ENCODE measurements at regions not wholly inside any gene's neighbourhood (a gene's known extent, or its start where the extent isn't known, plus 50 kb on each side); places are given as distances from the start of the nearest gene placed in this dataset.

DNA sequence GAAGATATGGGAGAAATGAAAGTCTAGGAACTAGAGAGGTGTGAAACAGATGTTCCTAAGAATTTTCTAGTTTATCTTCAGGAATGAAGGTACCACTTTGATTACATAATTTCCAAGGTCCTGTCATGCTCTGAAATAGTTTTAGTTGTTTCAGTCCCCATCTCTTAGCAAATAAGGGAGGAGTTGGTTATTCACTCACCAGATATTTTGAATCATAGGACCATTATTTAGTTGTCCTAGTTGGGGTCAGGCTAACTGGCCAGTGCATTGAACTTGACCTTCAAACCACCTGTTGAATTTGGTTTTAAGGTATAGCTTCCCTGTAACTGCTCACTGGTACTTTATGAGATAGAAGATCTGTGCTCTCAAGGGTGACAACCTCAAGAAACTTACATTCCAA lies 53.9 kb upstream of the TNFAIP8 start:
- TF ChIP-seq, protein P1, sequence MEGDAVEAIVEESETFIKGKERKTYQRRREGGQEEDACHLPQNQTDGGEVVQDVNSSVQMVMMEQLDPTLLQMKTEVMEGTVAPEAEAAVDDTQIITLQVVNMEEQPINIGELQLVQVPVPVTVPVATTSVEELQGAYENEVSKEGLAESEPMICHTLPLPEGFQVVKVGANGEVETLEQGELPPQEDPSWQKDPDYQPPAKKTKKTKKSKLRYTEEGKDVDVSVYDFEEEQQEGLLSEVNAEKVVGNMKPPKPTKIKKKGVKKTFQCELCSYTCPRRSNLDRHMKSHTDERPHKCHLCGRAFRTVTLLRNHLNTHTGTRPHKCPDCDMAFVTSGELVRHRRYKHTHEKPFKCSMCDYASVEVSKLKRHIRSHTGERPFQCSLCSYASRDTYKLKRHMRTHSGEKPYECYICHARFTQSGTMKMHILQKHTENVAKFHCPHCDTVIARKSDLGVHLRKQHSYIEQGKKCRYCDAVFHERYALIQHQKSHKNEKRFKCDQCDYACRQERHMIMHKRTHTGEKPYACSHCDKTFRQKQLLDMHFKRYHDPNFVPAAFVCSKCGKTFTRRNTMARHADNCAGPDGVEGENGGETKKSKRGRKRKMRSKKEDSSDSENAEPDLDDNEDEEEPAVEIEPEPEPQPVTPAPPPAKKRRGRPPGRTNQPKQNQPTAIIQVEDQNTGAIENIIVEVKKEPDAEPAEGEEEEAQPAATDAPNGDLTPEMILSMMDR (IDR thresholded peaks at IDR 0.05), result no peak
- TF ChIP-seq EZH2 (IDR thresholded peaks at IDR 0.05; ENCODE audit: borderline replicate concordance, insufficient read depth, low read depth, low read length, poor library complexity, severe bottlenecking), result no peak
